GM19351 (cell line): ENCODE measurements at regions not wholly inside any gene's neighbourhood (a gene's known extent, or its start where the extent isn't known, plus 50 kb on each side); places are given as distances from the start of the nearest gene placed in this dataset.
"Not testable (repeated sequence)": the region's sequence is repeated elsewhere in the genome, so short reads cannot be mapped to it uniquely, and the experiment has no call there.

ENCODE experiments used
- ATAC-seq: cut with Tn5 transposase; IDR thresholded peaks from one replicate; pipeline ENCODE4 v1.9.1; 2021; ENCODE audit warnings: mild to moderate bottlenecking, moderate library complexity; ENCODE audit not compliant: unreplicated experiment

DNA sequence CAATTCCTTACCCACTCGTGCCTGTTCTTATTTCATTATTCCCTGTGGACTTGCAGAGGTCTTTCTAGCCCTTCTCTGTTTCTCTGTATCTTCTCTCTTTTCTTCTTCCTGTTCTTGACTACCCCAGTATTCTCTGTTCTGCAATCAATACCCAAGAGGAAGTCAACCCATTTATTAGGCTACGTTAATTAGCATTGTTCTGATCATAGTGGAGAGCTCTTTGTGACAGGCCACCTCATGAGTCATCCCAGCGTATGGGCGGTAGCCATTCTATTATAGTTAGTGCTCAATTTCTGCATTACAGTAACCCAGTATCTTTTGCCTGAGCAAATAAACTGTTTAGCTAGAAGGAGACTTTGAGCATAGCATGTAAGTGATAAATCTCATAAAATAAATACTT, 259.5 kb upstream of the GRM7 start:
- ATAC-seq: peak; percentile 62

DNA sequence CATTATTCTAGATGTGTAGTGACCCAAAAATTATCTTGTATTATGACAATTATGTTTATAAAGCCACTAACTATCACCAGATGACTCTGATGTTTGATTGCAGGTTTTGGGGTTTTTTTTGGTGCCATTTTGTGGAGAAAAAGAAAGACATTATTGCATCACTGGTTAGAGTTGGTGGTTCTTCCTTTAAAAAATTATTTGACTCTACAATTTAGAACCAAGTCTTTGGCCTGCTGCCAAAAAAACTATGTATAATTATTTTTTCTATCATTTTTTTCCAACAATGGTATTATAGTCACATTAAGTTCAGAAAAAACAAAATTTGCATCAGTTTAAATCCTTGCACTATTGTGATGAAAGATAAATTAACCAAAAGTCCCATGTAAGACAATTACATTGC, 258.6 kb upstream of the GRM7 start:
- no peak for ATAC-seq

DNA sequence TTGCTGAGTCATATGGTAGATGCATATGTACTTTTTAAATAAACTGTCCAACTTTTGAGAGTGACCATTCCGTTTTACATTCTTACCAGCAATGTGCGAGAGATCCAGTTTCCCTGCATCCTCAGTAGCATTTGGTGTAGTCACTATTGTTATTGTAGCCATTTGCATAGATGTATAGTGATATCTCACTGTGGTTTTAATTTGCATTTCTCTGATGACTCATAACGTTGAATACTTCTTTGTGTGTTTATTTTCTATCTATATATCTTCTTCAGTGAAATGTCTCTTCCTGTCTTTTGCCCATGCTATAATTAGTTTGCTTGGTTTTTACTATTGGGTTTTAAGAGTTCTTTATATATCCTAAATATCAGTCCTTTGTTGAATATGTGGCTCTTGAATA, 255.7 kb upstream of the GRM7 start:
- no peak for ATAC-seq

DNA sequence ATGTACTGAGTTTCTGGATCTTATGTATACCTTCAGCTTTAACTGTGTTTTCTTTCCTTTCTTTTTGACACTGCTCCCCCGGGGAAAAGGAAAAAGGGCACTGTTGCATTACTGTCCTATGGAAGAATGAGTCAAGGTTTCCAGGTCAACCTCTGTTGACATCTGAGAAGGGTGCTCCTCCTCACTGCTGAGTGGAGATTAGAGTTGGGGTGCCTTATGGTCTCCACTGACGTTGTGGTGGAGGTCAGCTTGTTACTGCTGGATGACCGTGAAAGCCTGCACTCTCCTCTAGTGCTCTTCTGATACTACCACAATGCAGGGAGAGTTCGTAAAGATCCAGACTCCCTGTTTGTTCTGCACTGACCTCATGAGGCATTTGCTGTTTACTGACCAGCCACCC, 252.1 kb upstream of the GRM7 start:
- ATAC-seq: no peak

DNA sequence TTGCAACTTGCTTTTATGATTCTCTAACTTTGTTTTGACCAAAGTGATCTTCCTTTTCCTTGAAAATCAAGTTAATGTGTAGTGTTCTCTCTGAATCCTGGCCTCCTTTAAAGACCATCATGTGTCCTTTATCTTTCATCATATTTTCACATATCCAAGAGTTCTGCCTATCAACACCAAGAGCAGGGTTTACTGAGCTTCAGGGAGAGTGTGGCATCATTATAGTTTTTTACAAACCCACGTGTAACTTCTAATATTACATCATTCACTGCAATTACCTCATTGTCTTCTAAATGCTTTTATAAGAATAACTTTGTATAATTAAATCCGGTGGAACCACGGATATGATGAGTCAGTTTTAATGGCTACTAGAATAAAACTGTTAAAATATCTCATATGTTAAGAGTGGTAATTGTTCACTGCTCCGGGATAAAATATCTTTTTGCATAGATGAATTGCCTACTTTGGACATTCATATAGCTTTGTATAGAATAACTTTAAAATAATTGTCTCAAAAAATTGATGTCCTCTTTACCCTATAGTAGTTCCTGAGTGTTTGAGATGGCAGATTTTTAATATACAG, 248.8 kb upstream of the GRM7 start:
- no peak for ATAC-seq

DNA sequence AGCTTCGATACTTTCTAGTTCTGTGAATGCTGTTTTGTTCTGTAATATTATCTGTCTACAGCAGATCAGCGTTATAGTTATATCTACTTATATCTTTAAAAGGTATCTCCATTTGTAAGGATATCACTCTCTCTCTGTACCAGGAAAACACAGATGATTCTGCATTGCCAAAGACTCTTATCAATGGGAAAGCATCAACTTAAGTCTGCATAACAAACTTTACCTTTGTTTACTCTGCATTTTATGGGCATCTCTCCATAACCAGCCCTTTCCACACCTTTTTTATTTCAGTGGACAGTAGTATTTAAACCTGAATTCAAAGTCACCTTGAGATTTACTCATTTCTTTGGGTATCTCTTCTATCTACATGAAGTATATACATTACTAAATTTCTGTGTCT, 238.7 kb upstream of the GRM7 start:
- no peak for ATAC-seq

DNA sequence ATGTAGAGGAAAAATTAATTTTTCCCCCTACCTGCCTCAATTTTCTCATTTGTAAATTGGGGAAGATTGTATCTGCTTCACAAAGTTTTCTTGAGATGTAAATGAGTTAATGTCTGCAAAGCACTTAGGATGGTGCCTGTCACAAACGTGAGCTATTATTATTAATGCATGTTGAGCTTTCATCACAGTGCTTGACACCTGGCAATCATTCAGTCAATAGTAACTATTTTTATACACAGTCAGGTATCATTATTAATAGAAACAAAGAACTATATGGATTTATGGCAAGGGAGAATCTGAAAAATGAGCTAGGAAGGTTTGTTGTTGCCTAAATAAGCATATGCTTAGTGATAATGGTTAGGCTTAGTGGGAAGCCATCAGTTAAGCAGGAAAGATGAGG, 238.2 kb upstream of the GRM7 start:
- ATAC-seq: no peak

DNA sequence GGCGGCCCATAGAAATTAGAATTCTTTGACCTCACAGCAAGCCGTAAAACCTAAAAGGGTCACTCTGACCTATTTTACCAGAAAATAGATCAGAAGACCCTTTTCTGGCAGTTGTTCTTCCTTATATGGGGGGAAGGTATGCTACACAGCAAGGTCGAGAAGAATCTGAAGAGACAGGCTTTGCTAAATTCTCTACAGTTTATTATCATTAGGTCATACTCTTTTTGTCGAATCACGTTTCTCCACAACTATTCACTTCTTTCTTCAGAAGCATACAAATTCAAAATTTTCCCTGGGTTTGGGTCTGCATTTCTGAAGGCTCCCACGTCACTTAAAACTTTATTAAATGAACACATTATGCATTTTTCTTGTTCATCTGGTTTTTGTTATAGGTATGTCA, 229.5 kb upstream of the GRM7 start:
- ATAC-seq: no peak

DNA sequence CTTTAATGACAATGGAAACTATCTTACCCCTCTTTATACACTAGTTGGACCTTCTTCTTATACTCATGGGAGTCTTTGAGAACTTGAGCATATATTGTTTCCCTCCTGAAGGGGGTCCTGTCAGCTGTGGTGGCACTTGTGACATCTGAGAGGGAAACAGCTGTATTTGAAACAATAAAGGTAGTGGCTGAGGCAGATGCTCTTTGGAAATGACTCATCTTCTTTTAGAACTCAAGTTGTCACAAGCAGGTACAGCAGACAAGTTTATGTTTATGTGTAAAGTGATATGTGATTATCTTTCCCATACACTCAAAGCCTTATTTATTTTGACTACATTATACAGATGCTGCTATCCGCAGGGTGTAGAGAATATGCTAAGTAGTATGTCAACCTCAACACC, 220.0 kb upstream of the GRM7 start:
- ATAC-seq: no peak

DNA sequence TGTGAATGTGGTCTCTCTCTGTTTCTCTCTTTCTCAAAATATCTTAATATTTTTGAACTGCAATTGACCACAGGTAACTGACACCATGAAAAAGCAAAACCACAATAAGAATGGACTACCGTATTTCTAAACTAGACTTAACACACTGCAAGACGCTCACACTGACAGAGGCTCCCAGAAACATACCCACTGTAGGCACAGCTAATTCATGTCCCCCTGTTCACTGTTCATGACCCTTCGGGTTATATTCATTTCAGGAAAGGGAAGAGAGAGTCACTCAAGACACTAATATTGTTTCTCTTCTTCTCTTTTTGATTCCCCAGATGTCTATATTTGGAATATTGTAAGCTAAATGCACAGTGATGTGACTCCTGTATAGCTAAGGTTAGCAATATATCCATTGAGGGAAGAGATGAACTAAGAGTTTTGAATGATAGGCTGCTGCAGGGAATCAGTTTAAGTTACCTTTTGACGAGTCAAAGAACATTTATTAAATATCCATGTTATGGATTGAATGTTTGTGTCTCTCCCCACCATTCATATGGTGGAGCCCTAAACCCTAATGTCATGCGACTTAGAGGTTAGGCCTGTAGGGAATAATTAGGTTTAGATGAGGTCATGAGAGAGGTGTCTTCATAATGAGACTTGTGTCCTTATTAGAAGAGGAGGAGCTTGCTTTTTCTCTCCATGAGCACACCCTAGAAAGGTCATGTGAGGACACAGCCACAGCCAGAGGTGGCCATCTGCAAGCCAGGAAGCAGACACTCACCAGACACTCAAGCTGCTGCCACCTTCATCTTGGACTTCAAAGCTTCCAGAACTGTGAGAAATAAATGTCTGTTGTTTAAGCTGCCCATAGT, 216.6 kb upstream of the GRM7 start:
- ATAC-seq: peak; percentile 60

DNA sequence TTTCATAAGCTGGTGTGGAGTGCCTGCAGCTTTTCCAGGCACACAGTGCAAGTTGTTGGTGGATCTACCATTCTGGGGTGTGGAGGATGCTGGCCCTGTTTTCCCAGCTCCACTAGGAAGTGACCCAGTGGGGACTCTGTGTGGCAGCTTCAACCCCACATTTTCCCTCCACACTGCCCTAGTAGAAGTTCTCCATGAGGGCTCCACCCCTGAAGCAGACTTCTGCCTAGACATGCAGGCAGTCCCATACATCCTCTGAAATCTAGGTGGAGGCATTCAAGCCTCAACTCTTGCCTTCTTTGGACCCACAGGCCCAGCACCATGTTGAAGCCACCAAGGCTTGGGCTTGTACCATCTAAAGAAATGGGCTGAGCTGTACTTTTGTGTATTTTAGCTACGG, 206.2 kb upstream of the GRM7 start:
- ATAC-seq: no peak

DNA sequence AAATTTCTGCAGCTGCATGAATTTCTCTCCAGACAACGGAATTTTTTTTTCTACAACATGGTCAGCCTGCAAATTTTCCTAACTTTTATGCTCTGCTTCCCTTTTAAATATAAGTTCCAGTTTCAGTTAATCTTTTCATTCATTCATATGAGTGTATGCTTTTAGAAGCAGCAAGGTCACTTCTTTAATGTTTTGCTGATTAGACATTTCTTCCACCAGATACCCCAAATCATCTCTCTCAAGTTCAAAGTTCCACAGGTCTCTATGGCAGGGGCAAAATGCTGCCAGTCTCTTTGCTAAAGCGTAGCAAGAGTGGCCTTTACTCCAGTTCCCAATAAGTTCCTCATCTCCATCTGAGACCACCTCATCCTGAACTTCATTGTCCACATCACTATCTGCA, 205.6 kb upstream of the GRM7 start:
- ATAC-seq: no peak

DNA sequence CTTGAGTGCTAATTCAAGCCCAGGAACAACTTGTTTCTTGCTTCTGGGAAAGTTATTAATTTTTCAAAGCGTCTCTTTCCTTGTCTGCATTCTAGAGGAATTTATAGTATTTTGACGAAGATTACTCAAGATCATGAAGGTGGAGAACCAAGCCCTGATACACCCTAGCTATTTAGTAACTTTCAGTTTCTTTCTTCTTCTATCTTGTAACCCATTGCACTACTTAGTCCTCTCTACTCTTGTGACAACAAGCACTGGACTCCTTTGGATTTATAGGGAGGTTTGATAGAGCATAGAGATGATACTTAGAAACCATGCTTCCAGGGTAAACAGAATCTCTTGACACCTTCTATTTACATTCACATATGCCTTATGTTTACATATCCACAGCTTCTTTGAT, 203.3 kb upstream of the GRM7 start:
- ATAC-seq: no peak

DNA sequence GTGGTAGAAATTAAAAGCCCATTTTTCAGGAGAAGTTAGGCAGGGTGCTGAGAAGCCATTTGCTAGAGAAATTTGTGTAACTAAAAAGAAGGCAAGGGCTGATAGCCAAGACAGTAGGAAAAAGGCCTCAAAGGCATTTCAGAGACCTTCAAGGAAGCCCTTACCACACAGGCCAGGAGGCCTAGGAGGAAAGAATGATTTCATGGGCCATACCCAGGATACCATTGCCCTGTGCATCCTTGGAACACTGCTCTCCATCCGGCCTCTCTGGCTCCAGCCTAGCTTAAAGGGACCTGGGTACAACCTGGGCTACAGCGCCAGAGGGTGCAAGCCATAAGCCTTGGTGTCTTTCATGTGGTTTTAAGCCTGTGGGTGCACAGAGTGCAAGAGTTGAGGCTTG, 193.6 kb upstream of the GRM7 start:
- ATAC-seq: no peak

DNA sequence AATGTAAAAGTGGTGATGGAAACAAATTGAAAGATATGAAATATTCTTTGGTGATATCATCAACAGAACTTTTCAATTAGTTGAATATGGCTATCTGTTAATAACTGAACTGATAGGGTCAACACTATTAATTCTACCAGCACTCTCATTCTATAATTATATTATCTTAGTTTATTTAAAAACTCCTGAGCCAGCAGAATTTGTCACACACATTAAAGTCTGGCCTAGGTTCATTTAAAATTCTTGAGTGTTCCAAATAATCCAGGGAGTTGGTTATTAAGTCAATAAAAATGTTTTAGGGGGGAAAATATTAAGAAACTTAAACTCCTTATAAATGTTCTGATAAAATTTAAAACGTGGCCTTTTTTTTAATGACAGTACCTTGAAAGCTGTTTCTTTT, 189.6 kb upstream of the GRM7 start:
- ATAC-seq: no peak

DNA sequence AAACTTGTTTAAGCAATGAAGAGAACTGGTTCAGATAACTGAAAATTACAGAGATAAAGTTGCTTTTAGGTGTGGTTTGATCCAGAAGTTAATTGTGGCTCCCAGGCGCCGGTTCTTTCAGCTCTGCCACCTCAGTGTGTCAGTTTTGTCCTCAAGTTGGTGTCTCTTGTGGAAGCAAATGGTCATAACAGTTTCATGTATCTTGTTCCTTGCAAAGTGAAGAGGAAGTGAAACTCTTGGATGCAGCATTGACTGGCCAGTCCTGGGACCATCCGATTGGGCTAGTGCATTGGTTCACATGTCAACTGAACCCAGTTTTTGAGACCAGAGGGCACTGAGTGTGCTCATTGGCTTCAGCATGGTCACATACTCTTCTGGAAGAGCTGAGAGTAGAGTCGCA, 181.4 kb upstream of the GRM7 start:
- peak; percentile 48 for ATAC-seq

DNA sequence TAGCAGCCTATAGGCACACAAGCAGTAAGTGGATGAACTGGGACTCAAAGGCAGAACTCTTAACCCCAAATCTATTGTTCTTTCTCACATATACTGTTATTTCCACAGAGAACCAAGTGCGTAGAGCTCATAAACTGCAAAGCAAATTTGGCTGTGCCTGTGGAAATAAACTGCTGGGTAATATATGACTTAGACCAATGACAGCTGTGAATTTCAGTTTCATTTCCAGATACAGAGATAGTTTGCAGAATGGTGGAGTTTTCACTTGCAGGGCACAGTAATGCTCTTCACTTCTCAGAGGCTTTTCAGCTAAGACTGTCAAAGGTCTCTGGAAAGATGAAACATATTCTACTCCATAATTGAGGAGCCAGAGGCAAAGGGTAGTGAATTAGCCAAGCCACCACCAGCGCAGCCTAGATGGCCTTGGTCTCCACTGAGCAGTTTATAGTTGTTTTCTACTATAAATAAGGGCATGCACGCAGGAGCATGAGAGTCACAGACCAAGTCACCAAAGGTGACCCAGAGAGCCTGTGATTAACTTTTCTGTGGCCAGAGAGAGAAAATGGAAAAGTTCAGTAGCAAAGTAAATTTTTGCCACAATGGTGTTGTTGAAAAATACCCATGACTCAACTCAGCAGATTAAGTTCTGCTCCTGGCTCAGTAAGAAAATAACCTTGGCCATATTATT, 180.7 kb upstream of the GRM7 start:
- peak; percentile 92 for ATAC-seq

DNA sequence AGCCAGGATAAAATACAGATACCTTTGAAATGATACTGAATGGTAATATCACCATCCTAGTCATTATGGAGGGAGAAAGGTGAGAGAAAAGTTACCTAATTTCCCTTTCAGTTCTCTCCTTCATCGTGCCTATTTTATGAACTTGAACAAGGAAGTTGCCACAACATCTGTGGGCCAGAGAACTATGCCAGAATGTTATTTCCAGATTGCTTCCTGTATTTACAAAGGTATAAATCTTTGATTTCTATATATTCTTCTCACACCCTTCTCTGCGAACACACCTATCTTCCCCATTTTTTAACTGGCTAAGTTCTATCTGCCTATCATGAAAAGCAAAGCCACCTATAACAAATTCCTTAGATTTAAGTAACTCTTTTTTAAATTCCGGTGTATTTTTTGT, 163.6 kb upstream of the GRM7 start:
- ATAC-seq: no peak

DNA sequence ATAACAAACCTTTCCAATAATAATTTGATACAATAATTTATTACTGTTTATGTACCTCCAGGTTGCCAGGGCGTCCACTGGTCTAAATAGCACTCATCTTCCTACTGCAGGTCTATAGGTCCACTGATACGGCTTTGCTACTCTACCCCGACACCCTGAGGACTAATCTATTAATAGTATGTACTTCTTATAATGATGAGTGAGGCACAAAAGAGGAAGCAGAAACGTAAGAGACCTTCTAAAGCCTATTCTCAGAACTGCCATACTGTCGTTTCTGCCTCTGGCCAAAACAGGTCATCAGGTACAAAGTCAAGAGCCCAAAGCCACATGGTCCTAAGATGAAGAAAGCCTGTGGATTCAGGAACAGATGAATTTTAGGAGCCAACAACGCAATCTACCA, 163.2 kb upstream of the GRM7 start:
- ATAC-seq: peak; percentile 63

DNA sequence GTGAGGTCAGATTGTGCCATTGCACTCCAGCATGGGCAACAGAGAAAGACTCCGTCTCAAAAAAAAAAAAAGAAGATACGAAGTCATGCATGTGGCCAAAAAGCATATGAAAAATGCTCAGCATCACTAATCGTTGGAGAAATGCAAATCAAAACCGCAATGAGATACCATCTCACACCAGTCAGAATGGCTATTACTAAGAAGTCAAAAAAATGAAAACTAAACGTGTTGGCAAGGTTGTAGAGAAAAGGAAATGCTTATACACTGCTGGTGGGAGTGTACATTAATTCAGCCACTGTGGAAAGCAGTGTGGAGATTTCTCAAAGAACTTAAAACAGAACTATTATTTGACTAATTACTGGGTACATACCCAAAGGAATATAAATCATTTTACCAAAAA, 156.1 kb upstream of the GRM7 start:
- not testable (repeated sequence) for ATAC-seq

DNA sequence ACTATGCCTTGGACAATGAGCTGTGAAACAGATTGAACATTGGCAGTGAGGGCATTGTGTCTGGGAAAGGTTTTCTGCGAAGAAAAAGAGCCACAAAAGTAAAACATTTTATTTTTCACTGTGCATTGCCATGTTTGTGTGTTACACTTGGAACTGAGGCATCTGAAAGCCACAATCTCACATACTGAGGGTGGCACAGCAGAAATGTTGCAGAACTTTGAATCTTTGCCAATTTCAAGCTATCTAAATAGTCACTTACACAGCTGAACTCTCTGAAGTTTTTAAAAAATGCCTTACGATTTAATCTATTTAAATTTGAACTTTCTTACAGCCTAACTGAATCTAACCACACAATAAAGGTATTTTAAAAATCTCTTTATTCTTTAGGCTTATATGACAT, 154.1 kb upstream of the GRM7 start:
- ATAC-seq: no peak

DNA sequence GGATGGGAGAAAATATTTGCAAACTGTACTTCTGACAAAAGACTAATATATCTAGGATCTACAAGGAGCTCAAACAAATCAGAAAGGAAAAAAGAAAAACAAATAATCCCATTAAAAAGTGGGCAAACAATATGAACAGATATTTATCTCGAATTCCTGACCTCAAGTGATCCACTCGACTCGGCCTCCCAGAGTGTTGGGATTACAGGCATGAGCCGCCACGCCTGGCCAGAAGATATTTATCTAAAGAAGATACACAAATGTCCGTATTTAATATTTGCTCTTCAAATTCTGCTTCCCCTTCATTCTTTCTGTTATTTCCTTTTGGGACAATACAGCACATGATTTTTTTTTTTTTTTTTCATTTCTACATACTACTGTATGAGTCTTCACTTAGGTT, 151.7 kb upstream of the GRM7 start:
- ATAC-seq: no peak
